ENCODE measurements at regions not wholly inside any gene's neighbourhood (a gene's known extent, or its start where the extent isn't known, plus 50 kb on each side); places are given as distances from the start of the nearest gene placed in this dataset.

DNA sequence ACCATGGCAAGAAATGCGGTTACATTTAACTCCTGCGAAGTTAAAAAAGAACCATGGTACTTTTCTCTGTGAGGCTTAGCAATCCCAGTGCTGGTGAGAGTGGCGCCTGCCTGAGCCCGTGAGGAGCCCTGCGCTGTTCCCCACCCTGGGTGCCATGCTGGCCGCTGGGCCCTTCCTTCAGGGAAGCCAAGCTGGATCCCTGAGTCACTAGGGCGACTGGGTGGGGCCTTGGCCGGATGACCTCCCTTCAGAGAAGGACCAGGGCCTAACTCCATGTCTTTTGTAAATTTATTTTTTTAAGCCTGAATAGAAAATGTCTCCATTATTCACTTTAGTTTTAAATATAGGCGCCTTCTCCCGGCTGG, 209.1 kb downstream of the ERMARD start:
- DNase-seq = no peak

DNA sequence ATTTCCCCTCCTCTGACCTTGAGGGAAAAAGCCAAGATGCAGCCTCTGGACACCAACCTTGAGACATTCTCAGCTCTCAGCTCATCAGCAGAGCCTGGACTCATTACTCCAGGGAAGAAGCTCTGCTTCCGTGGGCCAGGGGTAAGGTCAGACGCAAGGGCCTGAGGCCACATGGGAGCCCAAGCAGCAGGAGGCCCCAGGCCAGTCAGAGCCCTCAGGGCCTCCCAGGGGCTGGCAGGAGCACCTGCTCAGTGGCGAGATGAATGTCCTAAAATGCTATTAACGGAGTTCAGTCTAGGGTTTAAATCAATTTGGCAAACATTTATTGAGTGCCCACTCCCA, 208.6 kb downstream of the ERMARD start:
- no peak for DNase-seq

DNA sequence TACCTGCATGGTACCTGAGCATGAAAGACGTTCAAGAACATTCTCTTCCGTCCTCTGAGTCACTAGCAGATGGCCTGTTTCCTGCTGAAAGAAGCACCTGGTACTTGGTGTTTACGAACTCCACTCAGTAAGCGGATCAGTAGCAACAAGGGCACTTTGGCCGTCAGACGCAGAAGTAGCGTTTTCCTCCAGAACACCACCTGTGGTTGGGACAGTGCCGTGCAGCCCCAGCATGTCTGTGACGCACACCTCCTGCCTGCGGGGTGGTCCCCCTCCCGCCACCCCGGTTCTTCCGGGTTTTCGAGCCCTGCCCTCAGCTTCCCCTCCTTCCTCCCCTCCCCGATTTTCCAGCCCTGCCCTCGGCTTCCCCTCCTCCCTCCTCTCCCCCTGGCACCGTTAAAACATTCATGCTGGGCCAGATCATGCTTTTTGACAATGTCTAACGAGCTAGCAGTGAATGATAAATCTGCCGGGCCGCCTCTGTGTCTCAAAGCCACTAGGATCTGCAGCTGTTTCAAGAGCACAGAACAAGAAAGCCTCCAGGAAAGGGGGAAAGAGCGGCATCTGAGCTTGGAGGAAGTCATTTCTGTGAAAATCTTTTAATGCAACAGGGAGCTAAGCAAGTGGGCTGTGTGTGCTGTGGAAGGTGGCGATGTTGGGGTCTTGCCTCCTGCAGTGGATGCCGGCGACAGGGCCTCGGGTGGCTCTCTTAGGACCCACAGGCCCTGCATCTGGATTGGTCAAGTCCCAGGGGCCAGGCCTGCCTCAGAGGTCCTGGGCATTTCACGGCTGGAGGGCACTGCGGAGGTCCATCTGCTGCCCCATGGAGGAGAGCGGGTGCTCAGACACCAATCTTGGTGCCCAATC, 207.9 kb downstream of the ERMARD start:
- DNase-seq = no peak

DNA sequence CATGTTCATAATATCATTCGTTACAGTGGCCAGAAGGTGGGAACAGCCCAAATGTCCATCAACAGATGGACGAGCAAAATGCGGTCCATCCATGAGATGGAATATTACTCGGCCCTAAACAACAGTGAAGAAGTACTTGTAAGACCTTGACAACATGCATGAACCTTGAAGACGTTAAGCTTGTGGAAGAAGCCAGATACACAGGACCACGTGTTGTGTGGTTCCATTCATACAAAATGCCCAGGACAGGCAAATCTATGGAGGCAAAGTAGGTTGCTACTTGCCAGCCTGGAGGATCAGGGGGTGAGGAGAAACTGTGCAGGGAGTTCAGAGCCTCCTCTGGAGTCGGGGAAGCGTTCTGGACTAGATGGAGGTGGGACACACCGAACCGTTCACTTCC, 207.1 kb downstream of the ERMARD start:
- no peak for DNase-seq

- no peak for DNase-seq
Observed at GRCh38 chr6:169957351-169957963, 206.0 kb downstream of the ERMARD start.

- no peak for DNase-seq
Observed at GRCh38 chr6:169956580-169956979, 205.2 kb downstream of the ERMARD start.

DNA sequence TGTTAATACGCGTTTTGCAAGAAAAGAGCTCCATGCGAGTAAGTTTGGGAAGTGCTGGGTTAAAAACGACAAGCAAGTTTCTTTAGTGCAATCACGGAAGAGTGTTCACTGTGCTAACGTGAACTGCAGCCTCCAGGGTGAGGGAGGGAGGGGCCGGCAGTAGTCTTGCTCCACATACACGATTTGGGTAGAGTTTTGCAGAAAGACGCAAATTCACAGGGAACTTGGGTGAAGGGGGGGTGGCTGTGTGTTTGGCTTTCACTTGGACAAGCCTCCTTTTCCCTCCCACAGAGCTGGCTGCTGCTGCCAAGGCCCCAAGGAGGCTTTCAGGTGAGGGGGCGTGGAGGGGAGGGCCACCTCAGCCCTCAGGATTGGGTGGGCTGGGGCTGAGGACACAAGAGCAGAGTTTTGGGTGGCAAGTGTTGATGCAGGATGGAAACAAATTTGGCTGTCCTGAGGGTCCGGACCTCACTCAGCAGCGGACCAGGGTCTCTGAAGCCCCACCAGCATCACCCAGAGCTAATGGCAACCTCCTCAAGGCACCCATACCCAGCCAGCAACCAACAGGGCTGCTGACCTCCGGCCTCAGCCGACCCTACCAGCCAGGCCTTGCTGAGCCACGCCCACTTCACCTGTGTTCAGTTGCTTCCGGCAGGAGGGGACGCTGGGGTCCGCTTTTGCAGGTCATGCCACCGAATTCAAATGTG, 204.5 kb downstream of the ERMARD start:
- no peak for DNase-seq

- DNase-seq = no peak
Observed at GRCh38 chr6:169954977-169955376, 203.6 kb downstream of the ERMARD start.

- DNase-seq = no peak
Observed at GRCh38 chr6:169953686-169954085, 202.3 kb downstream of the ERMARD start.

GRCh38 chr6:169950558-169950957, 199.1 kb downstream of the ERMARD start:
- DNase-seq = peak; percentile 24

DNA sequence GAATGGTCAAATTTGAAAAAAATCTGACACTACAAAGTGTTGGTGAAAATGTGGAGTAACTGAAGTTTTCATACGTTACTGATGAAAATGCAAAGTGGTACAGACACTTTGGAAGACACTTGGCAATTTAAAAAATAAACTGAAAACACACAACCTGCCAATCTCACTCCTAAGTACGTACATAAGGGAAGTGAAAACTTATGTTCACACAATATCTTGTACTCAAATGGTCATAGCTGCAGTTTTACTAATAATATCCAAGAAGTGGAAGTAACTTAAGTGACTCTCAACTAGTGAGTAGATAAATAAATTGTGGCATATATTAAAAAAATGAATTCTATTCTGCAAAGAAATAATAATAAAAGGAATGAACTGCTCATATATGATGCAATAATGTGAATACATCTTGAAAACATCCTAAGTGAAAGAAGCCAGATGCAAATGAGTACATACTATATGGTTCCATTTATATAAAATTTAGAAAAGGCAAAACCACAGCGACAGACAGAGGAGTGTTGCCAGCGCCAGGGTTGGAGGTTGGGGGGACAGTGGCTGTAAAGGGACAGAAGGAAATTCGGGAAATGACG, 198.2 kb downstream of the ERMARD start:
- no peak for DNase-seq

DNA sequence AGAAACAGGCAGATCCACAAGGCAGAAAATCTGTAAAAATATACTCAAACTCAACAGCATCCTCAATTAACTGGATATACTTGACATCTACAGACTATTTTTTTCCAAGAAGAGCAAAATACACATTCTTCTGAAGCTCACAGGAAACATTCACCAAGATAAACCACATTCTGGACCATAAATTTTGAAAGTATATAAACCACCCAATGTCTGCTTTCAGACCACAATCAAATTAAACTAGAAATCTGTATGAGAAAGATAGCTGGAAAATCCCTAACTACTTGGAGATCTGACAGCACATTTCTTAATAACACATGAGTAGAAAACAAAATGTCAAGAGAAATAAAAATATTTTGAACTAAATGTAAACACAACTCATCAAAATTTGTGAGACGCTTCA, 195.5 kb downstream of the ERMARD start:
- DNase-seq = no peak

DNA sequence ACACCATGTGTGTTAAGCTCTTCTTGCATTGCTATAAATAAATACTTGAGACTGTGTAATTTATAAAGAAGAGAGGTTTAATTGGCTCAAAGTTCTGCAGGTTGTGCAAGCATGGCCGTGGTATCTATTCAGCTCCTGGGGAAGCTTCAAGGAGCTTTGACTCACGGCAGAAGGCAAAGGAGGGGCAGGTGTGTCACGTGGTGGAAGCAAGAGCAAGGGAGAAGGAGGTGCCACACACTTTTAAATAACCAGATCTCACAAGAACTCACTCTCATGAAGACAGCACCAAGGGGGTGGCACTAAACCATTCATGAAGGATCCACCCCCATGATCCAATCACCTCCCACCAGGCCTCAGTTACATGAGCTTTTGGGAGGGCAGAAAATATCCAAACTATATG, 193.7 kb downstream of the ERMARD start:
- no peak for DNase-seq

GRCh38 chr6:169944415-169944814, 193.0 kb downstream of the ERMARD start:
- DNase-seq = no peak

DNA sequence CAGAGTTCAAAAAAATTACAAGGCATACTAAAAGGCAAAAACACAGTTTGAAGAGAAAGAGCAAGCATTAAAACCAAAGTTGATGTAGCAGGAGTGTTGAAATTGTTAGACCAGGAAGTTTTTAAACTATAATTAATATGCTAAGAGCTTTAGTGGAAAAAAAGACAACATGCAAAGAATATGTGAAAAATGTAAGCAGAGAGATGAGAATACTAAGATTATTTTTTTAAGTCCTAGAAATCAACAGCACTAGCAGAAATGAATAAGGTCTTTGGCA, 192.6 kb downstream of the ERMARD start:
- DNase-seq = no peak

- no peak for DNase-seq
Observed at GRCh38 chr6:169943241-169944060, 192.0 kb downstream of the ERMARD start.

DNA sequence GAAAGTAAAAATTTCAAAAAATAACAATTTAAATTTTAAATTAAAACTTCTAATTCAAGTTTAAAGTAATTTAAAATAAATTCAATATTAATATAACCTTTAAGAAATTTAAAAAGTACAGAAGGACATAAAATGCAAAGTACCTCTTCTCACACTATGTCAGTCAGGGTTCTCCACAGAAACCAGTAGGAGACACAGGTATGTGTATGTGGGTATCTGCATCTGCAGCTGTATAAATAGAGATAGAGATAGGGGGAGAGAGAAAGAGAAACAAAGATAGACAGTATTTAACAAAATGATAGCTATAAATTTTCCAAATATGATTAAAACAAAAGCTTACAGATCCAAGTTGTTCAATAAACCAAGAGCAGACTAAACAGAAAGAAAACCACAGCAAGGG, 190.8 kb downstream of the ERMARD start:
- DNase-seq = no peak

DNA sequence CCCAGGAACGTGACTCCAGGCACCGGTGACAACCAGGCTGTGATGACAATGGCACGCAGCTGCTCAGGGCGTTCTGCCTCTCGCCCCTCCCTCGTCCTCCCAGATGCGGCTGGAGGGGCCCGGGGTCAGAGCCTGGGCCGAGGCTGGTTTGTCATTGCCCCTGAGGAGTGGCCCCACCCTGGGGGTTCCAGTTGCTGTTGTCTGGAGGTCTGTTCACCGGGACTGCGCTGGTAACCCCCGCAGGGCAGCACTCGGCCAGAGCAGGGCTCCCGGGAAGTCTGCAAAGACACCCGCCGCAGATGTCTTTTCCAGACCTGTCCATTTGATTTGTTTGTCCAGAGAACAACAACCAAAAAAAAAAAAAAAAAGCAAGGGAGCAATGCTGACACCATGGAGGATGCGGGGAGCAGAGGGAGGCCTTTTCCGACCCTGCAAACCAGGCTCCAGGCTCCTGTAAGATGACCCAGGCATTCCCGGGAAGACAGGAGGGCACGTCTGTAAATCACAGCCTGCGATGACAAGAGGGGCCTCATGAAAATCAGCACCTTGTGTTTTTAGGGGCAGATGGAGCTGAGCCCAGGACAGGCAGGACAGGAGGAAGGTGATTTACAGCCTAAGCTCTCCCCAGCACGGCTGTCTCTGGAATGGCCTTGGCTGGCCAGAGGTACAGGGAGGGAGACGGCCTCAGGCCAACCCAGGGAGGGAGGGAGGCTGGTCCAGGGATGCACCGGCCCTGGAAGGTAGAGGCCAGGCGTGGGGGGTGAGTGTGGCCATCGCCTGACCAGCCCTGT, 189.3 kb downstream of the ERMARD start:
- DNase-seq = no peak

GRCh38 chr6:169939554-169940164, 188.2 kb downstream of the ERMARD start:
- DNase-seq = no peak

DNA sequence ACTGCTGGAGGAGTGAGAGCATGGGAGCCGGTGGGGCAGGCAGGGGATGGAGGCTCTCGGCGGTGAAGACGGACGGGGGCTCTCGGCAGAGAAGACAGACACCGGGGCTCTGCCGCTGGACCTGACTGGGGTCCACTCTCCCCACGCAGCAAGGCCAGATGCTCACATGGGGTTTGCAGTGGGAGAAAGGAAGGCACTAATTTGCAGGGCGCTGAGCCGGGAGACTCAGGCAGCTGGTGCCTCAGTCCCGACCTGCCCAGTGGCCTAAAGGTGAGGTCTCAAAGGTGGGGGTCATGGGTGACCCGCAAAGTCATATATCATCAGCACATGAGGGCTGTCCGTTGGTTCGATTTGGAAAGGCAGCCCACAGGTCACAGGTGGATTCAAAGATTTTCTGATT, 187.3 kb downstream of the ERMARD start:
- DNase-seq = no peak

DNA sequence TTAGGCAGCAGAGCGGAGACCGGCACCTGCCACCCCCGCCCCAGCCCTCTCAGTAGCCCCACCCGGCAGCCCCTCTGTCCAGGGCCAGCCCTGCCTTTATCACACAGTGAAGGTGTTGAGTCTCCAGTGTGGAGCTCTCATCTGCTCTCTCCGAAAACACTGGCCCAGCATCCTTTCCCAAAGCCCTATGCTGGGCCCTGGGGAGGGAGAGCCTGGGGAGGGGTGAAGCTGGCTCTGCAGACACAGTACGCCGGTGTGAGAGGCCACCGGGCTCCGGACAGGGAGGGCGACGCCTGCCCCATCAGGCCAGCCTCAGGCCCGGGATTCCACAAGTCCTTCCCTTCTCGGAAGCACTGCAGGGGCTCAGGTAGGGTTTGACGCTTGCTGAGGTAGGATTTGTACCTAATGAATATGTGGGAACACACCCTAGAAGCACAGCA, 186.9 kb downstream of the ERMARD start:
- no peak for DNase-seq

Measured in GDM1 (cell line).